Activated naive CD4-positive, alpha-beta T cell treated with anti-CD3 and anti-CD28 coated beads, Interleukin-2, amount 50 U/mL, for 24 hours (primary cell): ENCODE measurements at regions not wholly inside any gene's neighbourhood (a gene's known extent, or its start where the extent isn't known, plus 50 kb on each side); places are given as distances from the start of the nearest gene placed in this dataset.
"Not testable (repeated sequence)": the region's sequence is repeated elsewhere in the genome, so short reads cannot be mapped to it uniquely, and the experiment has no call there.

ENCODE experiments used
- H3K27ac Mint-ChIP-seq: one replicate; pipeline ENCODE4 v1.8.0; 2021; ENCODE audit warnings: mild to moderate bottlenecking, mixed read lengths
- H3K27me3 Mint-ChIP-seq: one replicate; pipeline ENCODE4 v1.8.0; 2021; ENCODE audit warnings: mixed read lengths
- H3K36me3 Mint-ChIP-seq: one replicate; pipeline ENCODE4 v1.8.0; 2021; ENCODE audit warnings: mixed read lengths
- H3K4me1 Mint-ChIP-seq: one replicate; pipeline ENCODE4 v1.8.0; 2021; ENCODE audit warnings: mixed read lengths
- H3K4me3 Mint-ChIP-seq: one replicate; pipeline ENCODE4 v1.8.0; 2021; ENCODE audit warnings: mild to moderate bottlenecking, mixed read lengths
- H3K9me3 Mint-ChIP-seq: one replicate; pipeline ENCODE4 v1.8.0; 2021; ENCODE audit warnings: mixed read lengths

DNA sequence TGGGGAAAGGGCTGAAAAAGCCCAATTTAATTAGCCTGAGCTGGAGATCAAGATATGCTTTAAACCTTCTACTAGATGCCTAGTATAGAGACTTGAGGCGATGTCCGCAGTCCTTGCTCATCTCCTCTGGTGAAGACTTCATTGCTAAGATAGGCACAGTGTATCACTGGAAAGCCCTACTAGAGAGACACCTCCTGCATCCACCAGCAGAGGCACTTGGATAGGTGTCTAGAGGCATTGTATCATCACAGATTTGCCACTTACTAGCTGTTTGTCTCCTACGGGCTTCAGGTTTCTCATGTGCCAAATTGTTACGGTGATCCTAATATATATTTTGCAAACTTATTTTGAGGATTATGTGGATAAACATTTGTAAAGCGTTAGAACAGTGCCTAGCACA lies 1048.5 kb downstream of the GALC start:
- Mint-ChIP-seq H3K36me3 (no peaks in the 10 kb centered on the region), H3K4me1 (no peaks in the 10 kb centered on the region), H3K4me3 (no peak overlapping the region), H3K27me3 (no peaks in the 10 kb centered on the region), H3K9me3 (no peaks in the 10 kb centered on the region), H3K27ac (no peak overlapping the region)

DNA sequence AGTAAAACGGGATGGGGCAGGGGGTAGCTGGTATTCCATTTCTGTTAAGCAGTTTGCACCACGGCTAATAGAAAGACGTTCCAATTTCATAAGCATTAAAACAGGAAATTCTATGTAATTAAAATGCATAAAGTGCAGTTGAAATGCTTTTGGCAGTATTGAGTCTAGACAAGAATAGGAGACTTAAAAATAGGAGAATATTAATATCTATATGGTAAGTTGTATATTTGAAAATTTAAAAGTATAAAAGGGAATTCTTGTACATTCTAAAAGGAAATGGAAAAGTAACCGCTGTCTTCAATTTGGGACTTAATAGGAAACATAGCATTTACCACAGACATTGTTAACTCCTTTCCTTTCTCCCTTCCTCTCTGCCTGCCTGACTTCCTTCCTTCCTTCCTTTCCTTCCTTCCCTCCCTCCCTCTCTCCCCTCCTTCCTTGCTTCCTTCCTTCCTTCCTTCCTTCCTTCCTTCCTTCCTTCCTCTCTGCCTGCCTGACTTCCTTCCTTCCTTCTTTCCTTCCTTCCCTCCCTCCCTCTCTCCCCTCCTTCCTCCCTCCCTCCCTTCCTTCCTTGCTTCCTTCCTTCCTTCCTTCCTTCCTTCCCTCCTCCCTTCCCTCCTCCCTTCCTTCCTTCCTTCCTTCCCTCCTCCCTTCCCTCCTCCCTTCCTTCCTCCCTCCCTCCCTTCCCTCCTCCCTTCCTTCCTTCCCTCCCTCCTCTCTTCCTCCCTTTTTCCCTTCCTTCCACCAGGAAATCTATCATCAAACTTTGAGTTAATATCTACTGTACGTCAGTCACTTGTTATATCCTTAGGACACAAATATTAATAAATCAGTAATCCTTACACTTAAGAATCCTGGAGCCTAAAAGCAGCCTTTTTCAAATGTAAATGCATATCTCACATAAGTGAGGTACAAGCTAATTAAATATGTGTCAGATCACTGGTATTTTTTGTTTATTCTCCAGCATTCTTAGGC lies 1049.3 kb downstream of the GALC start:
- no peak overlapping the region for H3K27ac Mint-ChIP-seq
- no peaks in the 10 kb centered on the region for H3K27me3 Mint-ChIP-seq
- no peaks in the 10 kb centered on the region for H3K9me3 Mint-ChIP-seq
- no peaks in the 10 kb centered on the region for H3K36me3 Mint-ChIP-seq
- no peak overlapping the region for H3K4me3 Mint-ChIP-seq
- no peaks in the 10 kb centered on the region for H3K4me1 Mint-ChIP-seq

DNA sequence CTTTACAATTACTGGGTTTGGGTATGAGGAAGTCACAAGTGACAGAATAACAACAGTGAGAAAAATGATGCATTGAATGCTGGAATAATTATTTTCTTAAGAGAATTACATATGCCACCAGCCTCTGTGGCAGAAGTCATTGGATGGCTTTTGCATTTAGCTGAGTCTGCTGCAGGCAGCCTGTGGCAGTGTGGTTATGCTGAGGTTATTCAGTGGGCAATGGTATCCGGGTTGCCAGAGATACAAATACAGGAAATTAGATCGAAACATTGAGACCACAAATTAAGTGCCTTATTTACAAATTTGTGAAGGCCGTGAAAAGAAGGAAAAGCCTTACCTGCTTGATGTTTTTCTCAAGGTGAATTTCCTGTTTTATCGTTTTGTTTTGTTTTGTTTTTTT lies 1050.0 kb downstream of the GALC start:
- H3K4me3 Mint-ChIP-seq, result no peak overlapping the region
- H3K36me3 Mint-ChIP-seq, result no peaks in the 10 kb centered on the region
- no peak overlapping the region for H3K27ac Mint-ChIP-seq
- no peaks in the 10 kb centered on the region for H3K4me1 Mint-ChIP-seq
- H3K27me3 Mint-ChIP-seq, result no peaks in the 10 kb centered on the region
- H3K9me3 Mint-ChIP-seq, result no peaks in the 10 kb centered on the region

DNA sequence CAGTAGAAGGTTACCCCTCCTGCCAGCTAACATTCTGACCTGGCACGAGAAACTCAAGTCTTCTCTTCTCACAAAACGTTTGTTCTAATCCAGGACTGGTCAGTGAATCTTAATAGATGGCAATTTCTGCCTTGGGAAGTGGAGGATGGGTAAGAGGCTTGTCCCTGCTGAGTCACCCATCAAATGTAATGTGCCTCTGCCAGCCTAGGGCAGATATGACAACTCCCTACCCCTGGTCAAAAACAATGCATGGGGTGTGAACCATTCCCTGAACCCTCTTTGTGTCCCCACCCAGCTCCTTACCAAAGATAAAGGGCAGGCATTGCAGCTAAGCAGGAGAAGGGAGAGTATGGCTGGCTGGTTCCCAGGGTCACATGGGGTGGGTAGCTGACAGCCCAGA lies 1052.9 kb downstream of the GALC start:
- H3K36me3 Mint-ChIP-seq, result no peaks in the 10 kb centered on the region
- H3K9me3 Mint-ChIP-seq, result no peaks in the 10 kb centered on the region
- no peak overlapping the region for H3K4me3 Mint-ChIP-seq
- H3K27me3 Mint-ChIP-seq, result no peaks in the 10 kb centered on the region
- no peak overlapping the region for H3K27ac Mint-ChIP-seq
- no peaks in the 10 kb centered on the region for H3K4me1 Mint-ChIP-seq

DNA sequence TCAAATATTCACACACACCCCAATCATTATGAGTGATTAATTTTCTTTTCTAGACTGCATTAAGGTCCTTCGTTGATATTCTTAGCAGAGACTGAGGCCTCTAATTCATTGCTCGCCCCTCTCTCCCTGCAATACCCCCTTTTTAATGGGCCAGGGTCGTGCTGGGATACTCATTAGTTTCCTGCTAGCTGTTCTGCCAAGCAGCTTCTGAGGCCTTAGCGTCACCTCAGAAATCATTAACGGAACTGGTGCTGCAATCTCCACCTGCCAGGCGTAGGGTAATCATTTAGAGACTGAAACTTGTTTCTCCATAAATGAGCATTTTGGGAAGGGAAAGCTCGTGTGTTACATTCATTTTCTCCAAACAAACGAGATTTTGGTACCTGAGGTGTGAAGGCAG lies 1054.7 kb downstream of the GALC start:
- H3K27me3 Mint-ChIP-seq, result no peaks in the 10 kb centered on the region
- no peaks in the 10 kb centered on the region for H3K36me3 Mint-ChIP-seq
- no peaks in the 10 kb centered on the region for H3K4me1 Mint-ChIP-seq
- no peak overlapping the region for H3K27ac Mint-ChIP-seq
- no peak overlapping the region for H3K4me3 Mint-ChIP-seq
- no peaks in the 10 kb centered on the region for H3K9me3 Mint-ChIP-seq

DNA sequence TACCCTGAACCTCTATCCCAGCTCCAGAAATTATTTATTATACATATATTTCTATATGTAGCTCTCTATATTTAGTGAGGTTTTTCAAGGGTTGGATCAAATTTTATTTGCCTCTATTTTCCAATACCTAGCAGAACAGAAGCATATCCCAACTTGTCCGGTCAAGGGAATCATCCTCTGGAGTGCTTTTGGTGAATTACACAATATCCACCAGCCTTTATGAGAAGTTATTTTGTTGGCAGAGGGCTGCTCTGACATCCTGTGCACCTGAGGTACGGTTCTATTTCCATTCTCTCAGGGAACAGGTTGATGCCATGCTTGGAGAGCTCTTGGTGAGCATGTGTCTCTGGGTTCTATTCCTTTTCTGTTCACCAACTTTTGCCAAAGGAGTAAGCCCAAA lies 1056.4 kb downstream of the GALC start:
- Mint-ChIP-seq H3K27ac (no peak overlapping the region), H3K36me3 (no peaks in the 10 kb centered on the region), H3K9me3 (no peaks in the 10 kb centered on the region), H3K4me1 (no peaks in the 10 kb centered on the region), H3K27me3 (no peaks in the 10 kb centered on the region), H3K4me3 (no peak overlapping the region)

DNA sequence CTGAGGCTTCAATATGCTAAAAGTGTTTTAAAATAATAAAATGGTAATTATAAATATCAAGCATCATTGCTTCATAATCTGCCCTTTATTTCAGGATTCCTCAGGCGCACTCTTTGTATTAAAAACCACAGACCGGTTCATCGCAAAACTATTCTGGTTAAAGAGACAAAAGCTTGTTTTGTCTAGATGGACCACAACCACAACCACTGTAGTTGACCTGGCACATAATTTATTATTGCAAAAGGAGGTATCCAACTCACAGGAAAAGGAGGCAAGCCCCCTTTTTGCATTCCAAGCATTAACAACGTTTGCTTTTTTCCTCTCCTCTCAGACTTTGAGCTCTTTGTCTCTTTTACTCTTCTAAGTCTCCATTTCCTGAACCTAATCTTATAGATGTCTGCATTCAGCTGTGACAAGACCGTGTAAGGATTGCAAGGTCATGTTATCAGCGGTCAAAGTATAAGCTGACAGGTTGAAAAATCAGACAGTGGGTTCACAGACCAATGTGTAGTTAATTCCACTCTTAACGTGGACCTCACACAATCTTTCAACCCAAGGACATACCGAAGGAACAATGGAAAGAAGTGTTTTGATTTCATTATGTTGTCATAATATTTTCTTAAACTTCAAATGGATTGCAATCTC lies 1057.6 kb downstream of the GALC start:
- no peaks in the 10 kb centered on the region for H3K27me3 Mint-ChIP-seq
- H3K36me3 Mint-ChIP-seq, result no peaks in the 10 kb centered on the region
- no peaks in the 10 kb centered on the region for H3K4me1 Mint-ChIP-seq
- H3K27ac Mint-ChIP-seq, result no peak overlapping the region
- H3K9me3 Mint-ChIP-seq, result no peaks in the 10 kb centered on the region
- no peak overlapping the region for H3K4me3 Mint-ChIP-seq

DNA sequence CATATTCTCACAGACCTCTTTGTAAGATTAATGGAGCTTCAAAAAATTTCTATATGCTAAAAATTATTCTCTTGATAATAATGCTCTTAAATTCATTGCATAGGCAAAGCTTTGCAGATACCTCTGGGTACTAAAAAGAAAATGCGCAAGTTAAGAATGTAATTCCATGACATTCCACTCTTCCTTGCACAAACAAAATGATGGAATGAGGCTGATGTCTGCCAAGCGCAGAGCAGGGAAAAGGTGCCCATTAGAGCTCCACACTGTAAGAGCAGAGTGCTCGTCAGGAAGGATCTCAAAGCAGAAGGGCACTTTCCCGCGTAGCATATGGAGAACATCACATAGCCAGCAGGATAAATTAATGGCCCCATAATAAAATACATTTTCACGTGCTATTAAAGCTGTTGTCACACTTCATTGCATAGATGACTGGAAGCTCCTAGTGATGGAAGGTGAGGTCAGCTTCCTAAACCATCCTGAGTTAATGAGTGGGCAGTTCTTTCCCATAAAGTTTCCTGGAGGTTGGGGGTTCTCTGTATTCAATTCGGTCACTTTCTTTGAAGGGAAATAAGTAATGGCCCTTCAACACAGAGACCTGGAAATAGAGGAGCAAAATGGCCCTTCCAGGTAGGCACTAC lies 1058.9 kb downstream of the GALC start:
- Mint-ChIP-seq H3K27me3 (no peaks in the 10 kb centered on the region), H3K9me3 (no peaks in the 10 kb centered on the region), H3K4me3 (no peak overlapping the region), H3K4me1 (no peaks in the 10 kb centered on the region), H3K36me3 (no peaks in the 10 kb centered on the region), H3K27ac (no peak overlapping the region)

DNA sequence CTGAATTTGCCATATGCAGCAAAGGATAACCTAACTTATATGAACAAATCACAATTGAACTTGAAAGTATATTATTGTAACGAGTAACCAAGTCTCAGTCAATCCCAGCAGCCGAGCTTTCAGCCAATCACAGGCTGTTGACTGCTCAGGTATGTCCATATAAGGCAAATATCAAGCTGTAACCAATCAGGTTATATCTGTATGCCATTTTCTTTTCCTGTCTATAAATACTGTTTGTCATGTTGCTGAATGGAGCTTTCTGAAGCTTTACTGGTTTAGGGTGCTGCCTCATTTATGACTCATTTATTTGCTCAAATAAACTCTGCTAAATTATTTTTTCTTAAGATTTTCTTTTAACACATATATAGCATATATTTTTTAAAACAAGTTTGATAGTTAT lies 1059.5 kb downstream of the GALC start:
- no peaks in the 10 kb centered on the region for H3K9me3 Mint-ChIP-seq
- no peak overlapping the region for H3K27ac Mint-ChIP-seq
- H3K27me3 Mint-ChIP-seq, result no peaks in the 10 kb centered on the region
- H3K36me3 Mint-ChIP-seq, result no peaks in the 10 kb centered on the region
- no peaks in the 10 kb centered on the region for H3K4me1 Mint-ChIP-seq
- no peak overlapping the region for H3K4me3 Mint-ChIP-seq

DNA sequence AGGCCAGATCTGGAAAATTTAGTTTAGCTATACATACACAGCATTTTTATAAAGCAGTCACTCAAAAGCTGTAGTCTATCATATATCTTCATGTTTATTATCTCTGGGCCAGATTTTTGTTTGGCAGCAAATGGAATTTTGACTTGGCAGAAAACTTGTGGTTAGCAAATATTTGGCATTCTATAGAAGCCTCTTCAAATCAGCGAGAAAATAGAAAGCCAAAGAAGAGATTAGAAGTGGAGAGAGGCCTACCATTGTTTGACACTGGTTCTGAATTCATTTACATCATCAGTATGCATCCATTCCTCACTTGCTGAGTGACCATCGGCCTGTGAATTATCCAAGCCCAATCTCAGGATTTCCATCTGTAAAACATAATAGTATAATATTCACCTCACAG lies 1077.6 kb downstream of the GALC start:
- Mint-ChIP-seq H3K4me1 (no peaks in the 10 kb centered on the region), H3K9me3 (no peaks in the 10 kb centered on the region), H3K36me3 (no peaks in the 10 kb centered on the region), H3K27ac (no peak overlapping the region), H3K4me3 (no peak overlapping the region), H3K27me3 (no peaks in the 10 kb centered on the region)

DNA sequence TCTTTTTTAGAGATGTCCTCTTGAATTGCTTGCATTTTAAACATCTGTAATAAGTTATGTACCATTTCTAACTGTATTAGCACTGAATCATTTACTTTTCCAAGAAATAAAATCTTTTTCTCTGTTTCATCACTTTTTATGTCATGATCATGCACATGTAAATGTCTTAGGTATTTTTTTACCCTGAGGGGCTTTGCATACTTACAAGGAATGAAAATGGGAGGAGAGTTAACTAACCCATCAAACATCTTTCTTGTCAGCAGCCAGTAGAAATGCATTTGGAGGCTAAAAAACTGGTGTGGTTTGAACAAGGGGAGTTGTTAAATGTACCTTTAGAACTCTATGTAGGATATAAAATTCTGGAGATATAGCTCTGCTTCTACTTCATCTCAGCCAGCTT lies 1080.3 kb downstream of the GALC start:
- H3K9me3 Mint-ChIP-seq, result no peaks in the 10 kb centered on the region
- no peaks in the 10 kb centered on the region for H3K4me1 Mint-ChIP-seq
- H3K27me3 Mint-ChIP-seq, result no peaks in the 10 kb centered on the region
- no peaks in the 10 kb centered on the region for H3K36me3 Mint-ChIP-seq
- H3K4me3 Mint-ChIP-seq, result no peak overlapping the region
- no peak overlapping the region for H3K27ac Mint-ChIP-seq

DNA sequence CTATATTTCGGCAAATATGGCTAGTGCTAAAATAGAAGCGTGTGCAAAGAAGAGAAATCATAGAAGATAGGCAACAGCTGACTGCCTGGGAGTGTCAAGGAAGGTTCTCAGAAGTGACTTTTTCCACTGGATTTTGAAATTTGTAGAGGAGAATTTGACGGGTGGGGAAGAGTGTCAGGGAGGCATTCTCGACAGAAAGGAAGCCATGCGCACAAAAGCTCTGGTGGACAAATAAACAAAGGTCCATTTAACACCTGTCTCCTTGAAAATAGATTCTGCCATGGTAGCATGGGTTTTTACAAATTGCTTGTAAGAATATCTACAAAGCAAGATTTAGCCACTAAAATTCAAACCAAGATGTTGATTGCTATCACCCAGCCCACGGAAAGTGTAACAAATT lies 1081.5 kb downstream of the GALC start:
- Mint-ChIP-seq H3K9me3 (no peaks in the 10 kb centered on the region), H3K4me1 (no peaks in the 10 kb centered on the region), H3K27me3 (no peaks in the 10 kb centered on the region), H3K36me3 (no peaks in the 10 kb centered on the region), H3K27ac (no peak overlapping the region), H3K4me3 (no peak overlapping the region)

DNA sequence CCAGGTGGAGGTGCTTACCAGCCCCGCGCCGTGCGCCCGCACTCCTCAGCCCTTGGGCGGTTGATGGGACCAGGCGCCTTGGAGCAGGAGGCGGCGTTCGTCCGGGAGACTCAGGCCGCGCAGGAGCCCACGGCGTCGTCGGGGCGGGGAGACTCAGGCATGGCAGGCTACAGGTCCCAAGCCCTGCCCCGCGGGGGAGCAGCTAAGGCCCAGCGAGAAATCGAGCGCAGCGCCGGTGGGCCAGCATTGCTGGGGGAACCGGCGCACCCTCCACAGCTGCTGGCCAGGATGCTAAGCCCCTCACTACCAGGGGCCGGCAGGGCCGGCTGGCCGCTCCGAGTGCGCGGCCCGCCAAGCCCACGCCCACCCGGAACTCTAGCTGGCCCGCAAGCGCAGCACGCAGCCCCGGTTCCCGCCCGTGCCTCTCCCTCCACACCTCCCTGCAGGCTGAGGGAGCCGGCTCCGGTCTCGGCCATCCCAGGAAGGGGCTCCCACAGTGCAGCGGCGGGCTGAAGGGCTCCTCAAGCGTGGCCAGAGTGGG lies 1087.5 kb downstream of the GALC start:
- H3K4me3 Mint-ChIP-seq, H3K36me3 Mint-ChIP-seq, H3K9me3 Mint-ChIP-seq, H3K27ac Mint-ChIP-seq, H3K27me3 Mint-ChIP-seq, H3K4me1 Mint-ChIP-seq: not testable (repeated sequence)

DNA sequence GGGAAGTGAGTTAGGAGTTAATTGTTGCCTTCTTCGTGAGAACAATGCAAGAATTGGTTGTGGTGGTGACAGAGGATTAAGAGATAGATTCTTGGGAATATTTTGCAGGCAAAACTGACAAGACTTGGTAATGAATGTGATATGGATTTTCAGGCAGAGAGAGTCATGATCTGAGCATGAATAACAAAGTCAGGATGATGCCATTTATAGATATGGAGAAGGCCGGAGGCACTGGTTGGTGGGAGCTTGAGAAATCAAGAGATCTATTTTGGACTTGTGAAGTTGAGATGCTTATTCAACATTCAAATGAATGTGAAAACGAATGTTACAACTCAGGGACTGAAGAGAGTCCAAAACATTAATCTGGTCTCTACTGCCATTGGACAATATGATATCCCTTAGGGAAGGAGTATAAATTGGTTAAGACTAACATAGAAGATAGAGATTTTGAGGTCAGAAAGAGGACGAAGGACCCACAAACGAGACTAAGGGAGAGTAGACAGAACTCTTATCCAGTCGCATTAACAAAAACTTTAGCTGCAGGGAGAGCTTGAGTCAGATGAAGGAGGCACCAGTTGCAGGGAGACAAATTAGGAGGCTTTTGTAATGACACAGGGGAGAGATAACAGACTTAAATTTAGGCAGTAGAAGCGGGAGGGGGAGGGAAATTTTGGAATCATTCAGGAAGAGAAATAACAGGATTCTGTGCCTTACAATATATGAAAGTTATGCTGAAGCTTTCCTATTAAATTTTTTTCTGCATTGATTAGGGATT lies 1090.6 kb downstream of the GALC start:
- no peak overlapping the region for H3K27ac Mint-ChIP-seq
- no peaks in the 10 kb centered on the region for H3K36me3 Mint-ChIP-seq
- no peaks in the 10 kb centered on the region for H3K4me1 Mint-ChIP-seq
- no peak overlapping the region for H3K4me3 Mint-ChIP-seq
- H3K9me3 Mint-ChIP-seq, result no peaks in the 10 kb centered on the region
- H3K27me3 Mint-ChIP-seq, result no peaks in the 10 kb centered on the region

DNA sequence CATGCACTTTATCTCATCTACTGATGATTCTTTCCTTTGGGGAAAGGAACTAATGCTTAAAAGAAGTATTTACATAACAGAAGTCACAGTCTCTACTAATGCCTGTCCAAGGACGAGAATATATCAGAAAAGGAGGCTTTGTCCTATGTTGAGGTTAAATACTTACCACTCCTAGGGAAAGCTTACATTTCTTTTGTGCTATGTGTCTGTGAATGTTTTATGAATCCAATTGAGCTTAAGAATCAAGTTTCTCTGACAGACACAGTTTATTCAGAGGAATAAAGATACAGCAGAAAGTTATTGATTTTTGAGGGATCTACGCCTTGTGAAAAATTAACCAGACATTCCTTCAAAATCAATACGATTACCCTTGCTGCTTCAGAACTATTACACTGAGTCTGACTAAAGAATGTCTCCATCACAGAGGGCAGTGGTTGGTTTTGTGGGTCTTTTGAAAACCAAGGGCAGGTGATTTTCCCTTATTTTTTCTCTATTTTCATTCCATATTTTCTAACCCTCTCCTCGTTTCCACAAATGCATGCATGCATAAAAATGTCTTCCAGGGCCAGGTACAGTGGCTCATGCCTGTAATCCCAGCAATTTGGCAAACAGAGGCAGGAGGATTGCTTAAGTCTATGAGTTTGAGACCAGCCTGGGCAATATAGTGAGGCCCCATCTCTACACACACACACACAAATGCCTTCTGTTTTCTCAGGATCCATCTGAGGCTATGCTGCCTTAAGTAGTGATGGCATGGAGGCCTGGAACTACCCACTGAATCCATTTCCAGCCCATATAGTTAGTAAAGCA lies 1095.1 kb downstream of the GALC start:
- Mint-ChIP-seq H3K27me3 (no peaks in the 10 kb centered on the region), H3K36me3 (no peaks in the 10 kb centered on the region), H3K4me3 (no peak overlapping the region), H3K4me1 (no peaks in the 10 kb centered on the region), H3K9me3 (no peaks in the 10 kb centered on the region), H3K27ac (no peak overlapping the region)
